GM21447 (cell line): ENCODE measurements at regions not wholly inside any gene's neighbourhood (a gene's known extent, or its start where the extent isn't known, plus 50 kb on each side); places are given as distances from the start of the nearest gene placed in this dataset.

Source experiments
- ATAC-seq: cut with Tn5 transposase; IDR thresholded peaks from one replicate; pipeline ENCODE4 v1.9.1; 2021; ENCODE audit not compliant: unreplicated experiment

GRCh38 chr1:222114536-222115156 lies 372.8 kb upstream of the DUSP10 start:
- no peak for ATAC-seq

GRCh38 chr1:222109836-222110235 lies 367.9 kb upstream of the DUSP10 start:
- no peak for ATAC-seq

- no peak for ATAC-seq
Measured at GRCh38 chr1:222107975-222108374, 366.1 kb upstream of the DUSP10 start.

GRCh38 chr1:222107267-222107666 lies 365.4 kb upstream of the DUSP10 start:
- no peak for ATAC-seq

GRCh38 chr1:222106377-222106776 lies 364.5 kb upstream of the DUSP10 start:
- no peak for ATAC-seq

- no peak for ATAC-seq
Measured at GRCh38 chr1:222105861-222106260, 364.0 kb upstream of the DUSP10 start.

- ATAC-seq, result no peak
Measured at GRCh38 chr1:222105393-222105737, 363.5 kb upstream of the DUSP10 start.

GRCh38 chr1:222104694-222105392 lies 363.0 kb upstream of the DUSP10 start:
- ATAC-seq, result no peak

- no peak for ATAC-seq
Measured at GRCh38 chr1:222104097-222104496, 362.2 kb upstream of the DUSP10 start.

- ATAC-seq, result no peak
Measured at GRCh38 chr1:222099746-222100145, 357.9 kb upstream of the DUSP10 start.

GRCh38 chr1:222098404-222098803 lies 356.5 kb upstream of the DUSP10 start:
- ATAC-seq, result no peak

- ATAC-seq, result no peak
Measured at GRCh38 chr1:222097588-222097987, 355.7 kb upstream of the DUSP10 start.

- ATAC-seq, result no peak
Measured at GRCh38 chr1:222096883-222097282, 355.0 kb upstream of the DUSP10 start.

- ATAC-seq, result peak; percentile 18
Measured at GRCh38 chr1:222096476-222096772, 354.5 kb upstream of the DUSP10 start.

GRCh38 chr1:222095606-222096475 lies 354.0 kb upstream of the DUSP10 start:
- ATAC-seq, result peak; percentile 88

- no peak for ATAC-seq
Measured at GRCh38 chr1:222093518-222093917, 351.6 kb upstream of the DUSP10 start.

- no peak for ATAC-seq
Measured at GRCh38 chr1:222090103-222090502, 348.2 kb upstream of the DUSP10 start.

GRCh38 chr1:222087221-222087920 lies 345.5 kb upstream of the DUSP10 start:
- no peak for ATAC-seq

GRCh38 chr1:222084996-222085395 lies 343.1 kb upstream of the DUSP10 start:
- ATAC-seq, result no peak

- no peak for ATAC-seq
Measured at GRCh38 chr1:222084048-222084447, 342.2 kb upstream of the DUSP10 start.

GRCh38 chr1:222081859-222082258 lies 340.0 kb upstream of the DUSP10 start:
- no peak for ATAC-seq

GRCh38 chr1:222079566-222079965 lies 337.7 kb upstream of the DUSP10 start:
- ATAC-seq, result no peak
